GM21367 (cell line): ENCODE measurements at regions not wholly inside any gene's neighbourhood (a gene's known extent, or its start where the extent isn't known, plus 50 kb on each side); places are given as distances from the start of the nearest gene placed in this dataset.

Source experiments
- ATAC-seq: cut with Tn5 transposase; IDR thresholded peaks from one replicate; pipeline ENCODE4 v1.9.1; 2021; ENCODE audit not compliant: unreplicated experiment

DNA sequence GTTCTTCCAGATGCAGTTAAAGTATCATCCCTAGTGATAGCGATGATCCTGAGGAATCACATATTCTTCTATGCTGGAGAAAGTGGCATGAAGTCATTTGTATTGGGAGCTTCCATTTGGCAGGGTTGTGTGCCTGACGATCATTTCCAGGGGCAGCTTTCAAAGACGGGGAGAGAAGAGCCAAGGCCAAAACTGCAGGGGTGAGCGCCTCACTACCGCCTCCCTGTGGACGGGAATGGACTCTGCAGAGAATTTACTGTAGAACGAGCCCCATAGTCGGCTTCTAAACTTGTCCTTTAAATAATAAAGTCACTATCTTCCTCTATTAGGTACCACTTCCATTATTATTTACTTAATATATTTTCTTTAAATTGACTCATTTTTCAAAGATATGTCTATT is 555.9 kb upstream of the TMEM132C start:
- ATAC-seq = no peak

DNA sequence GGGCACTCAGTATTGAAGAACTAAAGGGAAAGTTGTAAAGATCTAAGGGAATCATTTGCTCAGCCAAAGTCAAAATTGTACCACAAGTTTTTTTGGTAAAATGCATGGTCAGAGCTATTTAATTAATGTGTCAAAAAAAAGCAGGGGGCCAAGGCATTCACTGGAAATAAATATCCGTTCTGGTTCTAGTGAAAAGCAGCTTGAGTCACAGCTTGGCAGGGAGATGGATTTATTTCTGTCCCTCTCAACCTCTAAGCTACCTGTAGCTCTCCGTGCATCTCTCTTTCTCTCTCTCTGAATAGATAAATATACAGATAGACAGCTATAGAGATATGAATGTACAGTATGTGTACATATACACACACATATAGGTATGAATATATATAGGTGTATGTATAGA is 554.4 kb upstream of the TMEM132C start:
- no peak for ATAC-seq

DNA sequence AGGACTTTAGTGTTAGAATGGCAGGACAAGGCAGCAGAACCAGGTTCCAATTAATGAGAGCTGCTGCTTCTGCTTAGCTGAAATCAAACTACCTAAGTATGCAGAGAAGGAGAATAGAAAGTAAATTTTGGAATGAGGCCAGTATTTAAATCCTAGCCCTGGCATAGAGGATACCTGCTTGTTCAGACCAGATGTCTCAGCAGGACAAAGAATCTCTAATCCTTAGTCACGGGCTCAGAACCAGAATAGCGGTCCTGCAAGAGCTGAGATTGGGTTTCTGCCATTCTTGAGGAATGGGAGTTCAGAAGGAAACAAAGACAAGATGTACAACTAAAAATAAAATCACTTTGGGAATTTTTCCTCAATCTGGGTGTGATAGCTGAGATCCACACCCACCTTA is 550.8 kb upstream of the TMEM132C start:
- no peak for ATAC-seq

DNA sequence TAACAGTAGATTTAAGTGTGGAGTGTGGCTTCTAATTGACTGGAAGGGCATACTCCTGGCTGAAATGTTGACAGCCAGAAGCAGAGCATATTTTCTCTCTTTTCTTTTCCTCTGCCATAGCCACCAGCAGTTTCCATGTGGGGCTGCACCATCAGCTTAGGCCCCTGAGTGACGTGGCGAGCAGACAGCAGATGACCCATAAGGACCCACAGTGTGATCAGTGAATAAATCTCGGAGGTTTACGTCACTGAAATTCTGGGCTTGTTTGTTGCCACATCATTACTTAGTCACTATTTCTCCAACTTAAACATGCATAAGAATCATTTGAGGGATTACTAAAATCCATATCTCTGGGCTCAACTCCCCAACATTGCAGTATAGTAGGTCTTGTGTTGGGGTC is 549.7 kb upstream of the TMEM132C start:
- ATAC-seq = no peak

DNA sequence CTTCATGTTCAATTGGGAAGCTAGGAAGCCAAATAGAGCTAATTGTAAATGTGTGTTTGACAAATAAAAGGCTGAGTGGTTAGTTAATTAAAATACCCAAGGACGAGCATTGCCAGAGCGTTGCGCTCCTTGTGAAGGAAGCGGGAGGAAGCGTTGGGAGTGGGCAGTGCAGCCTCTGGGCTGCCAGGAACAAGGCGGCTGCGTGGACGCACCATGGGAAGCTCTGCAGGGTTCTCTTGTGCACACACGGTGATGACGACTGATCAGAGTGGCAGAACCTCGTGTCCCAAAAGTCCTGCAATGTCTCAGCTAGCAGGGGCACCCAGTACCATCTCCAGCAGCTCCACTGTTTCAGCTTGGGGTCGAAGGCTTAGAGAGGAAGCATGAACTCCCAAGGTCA is 546.6 kb upstream of the TMEM132C start:
- no peak for ATAC-seq

DNA sequence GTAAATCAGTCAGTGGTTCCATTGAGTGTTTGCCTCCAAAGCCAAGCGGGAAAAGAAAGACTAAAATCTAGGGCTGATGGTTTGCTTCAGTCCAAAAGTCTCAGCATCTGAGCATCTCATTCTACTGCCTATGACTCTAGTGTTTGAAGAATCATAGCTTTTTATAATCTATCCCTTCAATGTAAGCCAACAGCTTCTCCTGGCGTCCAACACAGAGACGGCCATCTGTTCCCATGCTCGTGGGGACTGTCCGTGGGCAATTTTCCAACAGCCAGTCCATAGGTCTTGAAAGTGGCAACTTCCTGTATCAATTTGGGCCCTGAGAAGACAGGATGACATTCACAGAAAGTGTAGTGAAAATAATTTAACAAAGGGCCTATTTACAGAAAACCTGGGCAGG is 544.4 kb upstream of the TMEM132C start:
- no peak for ATAC-seq

DNA sequence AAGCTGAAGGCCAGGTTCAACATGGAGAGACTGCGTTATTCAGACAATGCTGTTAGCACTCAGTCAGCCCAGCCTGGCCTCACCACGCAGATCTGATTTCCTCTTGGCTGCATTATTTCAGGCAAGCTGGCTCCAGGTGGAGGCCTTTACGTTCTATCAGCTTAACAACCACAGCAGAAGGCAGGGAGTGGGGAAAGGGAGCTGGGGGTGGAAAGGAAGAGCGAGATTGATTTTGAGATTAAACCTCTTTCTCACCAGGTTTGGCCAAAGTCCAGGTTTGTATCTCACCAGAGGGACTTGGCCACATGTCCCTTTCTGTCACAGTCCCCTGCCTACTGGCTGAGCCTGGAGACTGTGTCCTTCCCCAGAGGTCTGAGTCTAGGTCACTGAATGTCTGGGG is 543.7 kb upstream of the TMEM132C start:
- no peak for ATAC-seq

DNA sequence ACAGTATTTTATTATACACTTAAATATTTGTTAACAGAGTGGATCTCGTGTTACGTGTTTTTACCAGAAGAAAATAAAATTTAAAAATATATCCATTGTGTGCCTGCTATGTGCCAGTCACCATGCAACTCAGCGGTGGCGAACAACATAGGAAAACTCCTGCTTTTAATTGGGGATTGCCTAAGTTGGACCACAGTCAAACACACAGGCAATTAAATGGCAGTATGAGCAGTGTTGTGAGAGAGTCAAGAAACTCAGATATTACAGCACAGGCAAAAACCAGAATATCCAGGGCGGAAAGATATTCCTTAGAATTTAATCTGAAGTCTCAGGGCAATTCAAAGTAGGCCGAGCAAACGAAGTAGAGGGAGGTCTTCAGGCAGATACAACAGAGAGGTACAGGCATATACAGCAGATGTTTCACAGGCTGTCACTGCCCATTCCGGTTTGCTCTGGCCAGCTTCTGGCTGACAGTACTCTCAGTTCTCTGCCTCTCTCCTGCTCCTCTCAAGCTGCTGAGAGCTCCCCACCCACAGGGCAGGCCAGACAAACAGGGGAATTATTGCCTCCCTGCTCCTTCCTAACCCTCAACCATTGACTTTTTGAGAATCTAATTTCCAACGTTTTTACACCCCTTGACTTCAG is 540.2 kb upstream of the TMEM132C start:
- no peak for ATAC-seq

DNA sequence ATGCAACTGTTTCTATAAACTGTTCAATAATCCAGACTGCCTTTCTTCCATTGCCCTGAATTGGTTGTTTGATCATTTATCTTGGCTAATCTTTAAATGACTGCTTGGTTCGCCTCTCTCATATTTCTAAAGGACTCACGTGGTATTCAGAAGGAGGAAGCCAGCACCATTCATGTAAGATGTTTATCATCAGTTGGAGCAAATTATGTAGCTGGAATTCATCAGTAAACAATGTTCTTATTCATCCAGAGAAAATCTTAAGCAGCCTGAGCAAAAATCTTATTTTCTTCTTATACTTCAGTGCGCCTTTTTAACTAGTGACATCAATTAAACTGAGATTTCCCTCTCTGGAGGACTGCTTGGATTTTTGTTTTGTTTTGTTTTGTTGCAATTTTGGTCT is 538.7 kb upstream of the TMEM132C start:
- no peak for ATAC-seq

DNA sequence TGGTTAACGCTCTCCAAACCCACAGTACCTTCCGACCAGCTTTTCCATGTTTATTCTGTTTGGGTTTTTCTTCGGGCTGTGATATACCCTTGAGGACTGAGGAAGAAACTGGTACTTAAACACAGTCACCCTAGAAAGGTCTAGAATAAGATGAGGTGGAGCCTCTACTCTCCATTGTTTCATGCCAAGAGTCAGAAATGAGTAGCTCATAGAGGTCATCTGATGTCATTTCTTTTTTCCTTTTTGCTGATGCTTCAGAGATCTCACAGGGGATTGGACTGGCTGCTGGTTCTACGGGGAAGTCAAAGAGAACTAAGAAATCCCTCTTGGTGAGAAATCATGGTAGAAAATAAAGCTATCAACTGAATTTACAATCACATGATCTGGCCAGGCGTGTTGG is 538.2 kb upstream of the TMEM132C start:
- no peak for ATAC-seq

DNA sequence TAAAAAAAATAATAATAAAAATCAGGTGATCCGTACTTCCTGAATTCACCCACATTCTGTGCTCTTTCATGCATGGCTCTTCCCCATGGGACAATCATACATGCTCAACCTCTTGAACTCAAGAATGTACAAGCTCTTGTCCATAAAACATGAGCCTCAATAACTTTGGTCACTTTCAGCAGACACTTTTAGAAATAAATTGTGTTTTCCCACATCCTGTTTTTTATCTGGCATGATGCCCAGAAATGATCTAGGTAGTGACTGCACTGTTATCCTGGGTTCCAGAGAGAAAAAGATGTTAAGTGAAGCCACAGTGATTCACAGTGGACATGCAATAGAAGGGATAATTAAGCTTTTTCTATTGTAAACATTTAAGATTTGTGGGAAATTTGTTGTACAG is 537.6 kb upstream of the TMEM132C start:
- no peak for ATAC-seq

DNA sequence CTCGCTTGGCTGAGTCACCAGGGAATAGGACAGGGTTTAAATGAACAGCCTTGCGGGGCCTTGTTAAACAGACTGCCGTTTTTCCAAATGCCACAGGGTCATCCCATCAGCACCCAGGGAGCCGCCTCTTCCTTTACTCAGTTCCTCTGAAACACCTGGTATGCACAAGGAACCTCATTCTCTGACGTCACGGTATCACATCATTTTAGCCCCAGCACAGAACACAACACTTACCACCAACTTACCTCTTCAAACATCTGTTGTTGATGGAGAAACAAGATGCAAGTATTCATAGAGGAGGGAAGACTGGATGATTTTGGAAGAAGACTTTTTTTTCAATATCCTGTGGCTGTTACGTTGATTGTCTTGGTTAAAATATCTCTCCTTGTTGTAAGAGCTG is 535.3 kb upstream of the TMEM132C start:
- no peak for ATAC-seq

DNA sequence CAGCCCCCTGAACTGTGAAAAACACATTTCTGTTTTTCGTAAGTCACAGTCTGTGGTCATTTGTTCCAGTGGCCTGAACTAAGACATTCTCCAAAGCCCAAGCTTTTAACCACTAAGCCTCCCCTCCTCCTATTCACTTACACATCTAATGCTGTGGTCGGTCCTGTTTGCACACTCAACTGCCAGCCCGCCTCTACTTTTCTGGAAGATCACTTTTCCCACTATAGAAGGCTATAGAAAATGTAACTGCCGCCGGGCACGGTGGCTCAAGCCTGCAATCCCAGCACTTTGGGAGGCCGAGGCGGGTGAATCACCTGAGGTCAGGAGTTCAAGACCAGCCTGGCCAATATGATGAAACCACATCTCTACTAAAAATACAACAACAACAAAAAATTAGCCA is 524.7 kb upstream of the TMEM132C start:
- ATAC-seq = no peak

DNA sequence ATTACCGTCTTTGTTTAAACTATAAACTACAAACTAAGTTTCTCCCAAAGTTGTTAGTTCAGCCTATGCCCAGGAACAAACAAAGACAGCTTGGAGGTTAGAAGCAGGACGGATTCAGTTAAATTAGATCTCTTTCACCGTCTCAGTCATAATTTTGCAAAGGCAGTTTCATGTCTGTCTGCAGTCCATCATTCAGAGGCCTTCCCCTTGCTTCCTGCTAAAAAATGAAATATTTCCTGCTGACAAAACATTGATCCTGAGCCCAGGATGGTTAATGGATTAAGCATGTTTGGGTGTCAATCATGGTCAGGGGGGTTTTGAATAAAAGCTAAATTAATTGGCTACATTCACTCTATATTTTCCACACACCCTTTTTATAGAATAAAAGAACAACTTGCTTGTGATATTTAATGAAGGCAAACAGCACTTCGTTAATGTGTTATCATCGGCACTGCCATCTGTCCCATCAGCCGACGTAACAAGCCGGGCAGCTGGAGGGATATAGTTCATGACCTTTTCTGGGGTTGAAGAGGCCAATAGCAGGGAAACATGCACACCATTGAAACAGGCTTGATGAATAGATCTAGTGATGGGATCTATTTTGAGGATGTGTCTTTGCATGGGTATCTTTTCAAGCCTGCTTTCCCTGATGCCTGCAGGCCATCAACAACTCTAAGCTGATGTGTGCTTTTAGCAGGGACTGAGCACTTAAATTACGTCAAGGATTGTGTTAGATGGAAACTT is 521.3 kb upstream of the TMEM132C start:
- no peak for ATAC-seq

DNA sequence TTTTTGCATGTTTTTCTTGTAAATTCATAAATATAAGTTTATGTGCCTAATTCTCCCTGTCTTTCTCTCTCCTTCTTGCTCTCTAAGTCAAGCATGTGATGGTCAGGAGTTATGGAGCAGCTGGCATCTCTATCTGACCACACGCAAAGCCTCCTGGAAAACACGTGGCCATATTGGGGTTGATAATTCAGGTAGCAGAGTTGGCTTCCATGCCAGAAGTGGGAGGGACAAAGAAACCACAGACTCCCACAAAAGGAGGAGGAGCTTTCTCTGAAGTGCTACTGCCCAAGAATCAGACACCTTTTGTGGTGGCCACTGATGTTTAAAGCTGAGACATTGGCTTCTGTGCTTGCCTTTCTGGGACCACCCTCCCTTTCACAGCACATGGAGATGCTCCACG is 517.6 kb upstream of the TMEM132C start:
- ATAC-seq = no peak

DNA sequence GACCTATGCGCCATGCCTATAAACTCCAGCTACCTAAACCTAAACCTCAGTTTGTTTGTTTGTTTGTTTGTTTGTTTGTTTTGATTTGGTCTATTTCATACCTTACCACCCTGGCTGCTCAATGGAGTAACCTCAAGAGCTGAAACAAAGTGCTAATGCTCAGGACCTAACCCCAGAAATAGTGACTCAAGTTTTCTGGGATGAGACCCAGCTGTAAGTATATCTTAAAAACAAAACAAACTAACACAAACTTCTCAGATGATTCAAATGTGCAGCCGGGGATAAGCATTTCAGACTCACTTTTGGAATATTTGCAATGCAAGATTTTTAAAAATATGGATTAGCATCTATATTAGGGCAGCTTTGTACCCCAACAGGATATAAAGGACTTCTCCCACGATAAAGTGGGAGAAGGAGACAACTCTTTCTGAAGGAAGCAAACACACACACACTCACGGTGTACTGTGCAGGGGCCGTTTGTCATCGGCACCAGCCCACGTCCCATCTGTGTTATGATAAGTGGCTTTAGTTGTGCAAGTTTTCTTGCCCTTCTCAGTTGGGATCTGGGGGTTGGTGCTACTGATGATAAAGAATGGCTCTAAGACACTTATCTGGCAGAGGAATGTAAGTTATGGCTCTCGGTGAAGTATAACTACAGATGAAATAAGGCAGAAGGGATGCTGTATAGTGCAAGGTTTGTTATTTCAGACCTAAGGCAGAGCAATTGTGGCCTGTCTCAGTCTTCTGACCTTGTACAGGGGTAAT is 516.7 kb upstream of the TMEM132C start:
- ATAC-seq = no peak

DNA sequence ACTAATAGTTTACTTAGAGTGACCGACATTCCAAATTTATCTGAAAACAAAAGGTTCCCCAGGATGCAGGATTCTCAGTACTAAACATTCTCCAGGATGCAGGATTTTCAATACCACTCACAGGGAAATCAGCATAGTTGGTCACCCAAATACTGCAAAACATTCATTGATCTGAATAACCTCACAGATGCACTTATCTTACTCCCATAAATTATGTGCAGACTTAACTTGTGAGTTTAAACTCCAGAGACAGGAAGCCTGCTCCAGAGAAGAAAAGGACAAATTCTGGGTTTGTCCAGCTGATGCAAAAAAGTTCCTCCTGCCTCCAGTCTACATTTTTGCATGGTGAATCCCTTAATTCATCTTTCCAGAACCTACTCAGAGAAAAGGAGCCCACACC is 514.2 kb upstream of the TMEM132C start:
- ATAC-seq = no peak

DNA sequence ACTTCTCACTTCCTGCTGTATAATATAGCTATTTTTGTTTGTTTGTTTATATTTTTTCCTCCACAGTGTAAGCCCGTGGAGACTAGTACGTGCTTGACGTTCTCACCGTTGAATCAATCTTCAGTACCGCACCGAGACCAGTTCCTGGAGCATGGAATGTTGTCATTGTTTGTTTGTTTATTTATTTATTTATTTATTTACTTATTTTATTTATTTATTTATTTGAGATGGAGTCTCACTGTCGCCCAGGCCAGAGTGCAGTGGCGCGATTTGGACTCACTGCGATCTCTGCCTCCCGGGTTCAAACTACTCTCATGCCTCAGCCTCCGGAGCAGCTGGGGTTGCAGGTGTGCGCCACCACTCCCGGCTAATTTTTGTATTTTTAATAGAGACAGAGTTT is 506.6 kb upstream of the TMEM132C start:
- no peak for ATAC-seq

DNA sequence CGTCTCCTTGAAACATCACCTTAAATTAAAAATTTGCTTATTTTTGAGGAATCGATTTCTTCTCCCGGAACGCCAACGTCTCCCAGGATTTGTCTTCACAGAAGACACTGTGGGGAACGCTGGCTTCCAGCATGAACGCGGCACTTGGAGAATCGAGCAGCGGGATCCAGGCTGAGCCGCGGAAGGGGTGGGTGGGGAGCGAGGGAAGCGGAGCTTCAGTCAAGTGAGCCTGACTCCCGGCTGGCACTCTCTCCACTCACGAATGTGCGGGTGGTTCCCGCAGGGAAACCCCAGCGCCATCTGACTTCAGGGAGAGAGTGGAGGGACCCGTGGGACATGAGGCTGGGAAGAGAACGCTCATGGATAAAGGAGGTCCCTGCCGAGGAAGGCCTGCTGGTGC is 506.0 kb upstream of the TMEM132C start:
- no peak for ATAC-seq

DNA sequence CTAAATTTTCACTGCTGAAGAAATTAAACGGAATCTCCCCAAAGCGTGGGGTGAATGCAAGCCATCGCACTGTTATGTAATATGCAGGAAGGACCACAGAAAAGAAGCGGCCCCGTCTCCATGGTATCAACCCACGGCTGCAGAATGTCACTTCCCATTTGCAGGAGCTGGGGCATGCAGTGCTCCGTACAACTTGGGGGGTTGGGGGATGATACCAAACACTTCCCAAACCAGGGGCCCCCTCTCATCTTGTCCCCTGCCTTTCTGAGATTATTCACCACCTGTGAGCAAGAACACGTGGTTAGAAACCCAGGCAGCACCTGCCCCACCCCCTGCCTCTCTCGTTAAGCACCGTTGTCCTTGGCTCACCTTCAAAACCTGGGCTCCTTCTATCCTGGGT is 505.1 kb upstream of the TMEM132C start:
- no peak for ATAC-seq

DNA sequence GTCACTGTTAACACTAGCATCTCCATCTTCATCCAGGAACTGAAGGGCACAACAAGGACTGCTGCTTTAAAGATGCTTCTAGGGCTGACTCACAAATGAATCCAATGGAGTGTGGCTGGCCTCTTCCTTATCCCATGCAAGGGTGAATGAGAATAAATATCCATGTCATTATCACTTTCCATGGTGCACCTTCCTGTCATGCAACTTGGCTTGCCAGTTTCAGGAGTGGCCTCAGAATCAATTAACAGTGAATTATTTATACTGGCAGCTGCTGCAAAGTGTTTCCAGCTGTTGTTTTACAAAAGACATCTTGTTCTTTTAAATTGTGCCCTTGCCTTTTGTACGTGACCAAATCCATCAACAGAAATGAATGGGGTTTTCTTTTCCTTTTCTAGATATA is 499.3 kb upstream of the TMEM132C start:
- ATAC-seq = no peak

DNA sequence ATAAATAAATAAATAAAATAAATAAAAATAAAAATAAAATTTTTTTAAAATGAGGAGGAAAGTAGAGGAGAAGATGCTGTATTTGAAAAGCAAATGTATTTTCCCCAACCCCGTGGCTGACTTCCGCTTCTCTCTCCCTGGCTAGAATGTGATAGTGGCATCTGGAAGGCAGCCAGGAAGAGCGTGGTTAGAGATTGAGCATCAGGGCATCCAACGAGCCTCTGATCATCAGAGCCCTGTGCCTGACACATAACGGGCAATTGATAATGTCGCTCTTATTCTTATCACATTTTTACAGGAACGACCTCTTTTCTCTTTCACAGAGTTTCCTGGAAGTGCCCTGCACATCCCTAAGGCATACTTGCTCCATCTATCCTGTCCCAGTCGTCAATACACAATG is 496.9 kb upstream of the TMEM132C start:
- ATAC-seq = no peak
